SIG-M5 treated with dmso at 0.1 percent for 504 hours (cell line): ENCODE measurements at regions not wholly inside any gene's neighbourhood (a gene's known extent, or its start where the extent isn't known, plus 50 kb on each side); places are given as distances from the start of the nearest gene placed in this dataset.
"Not testable (repeated sequence)": the region's sequence is repeated elsewhere in the genome, so short reads cannot be mapped to it uniquely, and the experiment has no call there.

Source experiments
- DNase-seq: peaks from one replicate; lab custom pipeline; 2025; ENCODE audit not compliant: unreplicated experiment; lab: John Stamatoyannopoulos, UW

- no peak for DNase-seq
These were observed 101.1 kb downstream of the TMEM215 start for GRCh38 chr9:32884482-32884881.

GRCh38 chr9:32886021-32886420 lies 102.7 kb downstream of the TMEM215 start:
- DNase-seq = no peak

- DNase-seq = not testable (repeated sequence)
These were observed 106.9 kb downstream of the APTX start for GRCh38 chr9:32894485-32894884.

GRCh38 chr9:32899181-32899580 lies 102.2 kb downstream of the APTX start:
- peak; percentile 75 for DNase-seq

GRCh38 chr9:32899761-32900160 lies 101.7 kb downstream of the APTX start:
- no peak for DNase-seq

- DNase-seq = peak; percentile 87
These were observed 95.2 kb downstream of the APTX start for GRCh38 chr9:32906213-32906612.

GRCh38 chr9:32915802-32916201 lies 85.6 kb downstream of the APTX start:
- no peak for DNase-seq

GRCh38 chr9:32918628-32919027 lies 82.8 kb downstream of the APTX start:
- no peak for DNase-seq
